GM18519 (cell line): ENCODE measurements at regions not wholly inside any gene's neighbourhood (a gene's known extent, or its start where the extent isn't known, plus 50 kb on each side); places are given as distances from the start of the nearest gene placed in this dataset.

Experiments used
- ATAC-seq: cut with Tn5 transposase; IDR thresholded peaks from one replicate; pipeline ENCODE4 v1.9.1; 2021; ENCODE audit warnings: mild to moderate bottlenecking, moderate library complexity; ENCODE audit not compliant: unreplicated experiment, low FRiP score

DNA sequence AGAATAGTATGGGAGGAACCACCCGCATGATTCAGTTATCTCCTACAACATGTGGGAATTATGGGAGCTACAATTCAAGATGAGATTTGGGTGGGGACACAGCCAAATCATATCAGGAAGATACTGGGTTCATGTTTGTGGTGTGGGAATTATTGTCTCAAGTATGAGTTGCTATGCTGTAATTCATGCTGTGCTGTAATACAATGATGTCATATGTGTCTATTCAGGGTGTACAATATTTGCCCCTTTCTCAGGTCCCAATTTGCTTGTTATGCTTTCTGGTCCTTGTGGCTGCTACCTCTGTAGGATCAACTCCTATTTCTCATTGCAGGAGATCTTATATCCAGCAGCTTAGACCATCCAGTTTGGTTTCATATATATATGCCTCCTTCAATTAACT, 52.2 kb upstream of the ARHGAP20 start:
- ATAC-seq: no peak

- no peak for ATAC-seq
These were observed 51.2 kb upstream of the ARHGAP20 start for GRCh38 chr11:110763249-110764011.

- no peak for ATAC-seq
These were observed 50.4 kb upstream of the ARHGAP20 start for GRCh38 chr11:110762590-110762989.
